Spleen (tissue), 7 donors: ENCODE measurements at regions not wholly inside any gene's neighbourhood (a gene's known extent, or its start where the extent isn't known, plus 50 kb on each side); places are given as distances from the start of the nearest gene placed in this dataset.

Source experiments
- POLR2AphosphoS5 ChIP-seq, 3 donors: sonication (generic); formaldehyde crosslinking; IDR thresholded peaks; one replicate each; pipeline ENCODE4 v1.5.1; 2017; ENCODE audit warnings: antibody characterized with exemption in 3 of 3
- TF ChIP-seq, protein P1 (sequence below), 11 experiments: fragments of 200-600 bp in 7 of 11; fragments of 450-650 bp in 4 of 11; sonication (generic) in 4 of 11; IDR thresholded peaks in 8 of 11; conservative IDR thresholded peaks in 3 of 11; 1 replicate in 7 of 11; 2 replicates in 4 of 11; pipeline versions ENCODE4 v1.4.0 to v1.8.0; 2016 to 2021; ENCODE audit warnings: antibody characterized with exemption in 11 of 11, inconsistent platforms in 4 of 11, mild to moderate bottlenecking in 1 of 11
- donor health status: DM: no; HTN: no; CAD: no; lungs with moderate emphysema.
- donor health status: DM: no; HTN: no; CAD: no.
- donor health status: DM: no; HTN: no; CAD: no.

DNA sequence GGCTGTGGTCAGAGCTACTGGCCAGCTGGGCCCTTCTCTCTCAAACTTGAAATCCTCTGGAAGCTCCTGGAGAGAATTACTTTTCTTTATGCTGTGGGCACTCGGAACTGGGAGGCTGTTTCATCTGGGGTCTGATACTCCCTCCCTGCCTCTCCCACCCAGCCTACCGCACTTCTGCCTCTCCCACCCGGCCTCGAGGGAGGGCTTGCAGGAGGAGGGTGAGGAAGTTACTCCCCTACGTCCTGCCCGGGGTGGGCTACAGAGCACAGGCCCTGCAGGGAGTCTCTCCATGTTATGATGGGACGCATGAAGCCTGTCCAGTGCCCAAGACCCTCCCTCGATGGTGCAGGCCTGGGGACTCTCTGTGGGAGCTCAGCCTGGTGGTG, 584.6 kb upstream of the MKI67 start:
- TF ChIP-seq, protein P1, sequence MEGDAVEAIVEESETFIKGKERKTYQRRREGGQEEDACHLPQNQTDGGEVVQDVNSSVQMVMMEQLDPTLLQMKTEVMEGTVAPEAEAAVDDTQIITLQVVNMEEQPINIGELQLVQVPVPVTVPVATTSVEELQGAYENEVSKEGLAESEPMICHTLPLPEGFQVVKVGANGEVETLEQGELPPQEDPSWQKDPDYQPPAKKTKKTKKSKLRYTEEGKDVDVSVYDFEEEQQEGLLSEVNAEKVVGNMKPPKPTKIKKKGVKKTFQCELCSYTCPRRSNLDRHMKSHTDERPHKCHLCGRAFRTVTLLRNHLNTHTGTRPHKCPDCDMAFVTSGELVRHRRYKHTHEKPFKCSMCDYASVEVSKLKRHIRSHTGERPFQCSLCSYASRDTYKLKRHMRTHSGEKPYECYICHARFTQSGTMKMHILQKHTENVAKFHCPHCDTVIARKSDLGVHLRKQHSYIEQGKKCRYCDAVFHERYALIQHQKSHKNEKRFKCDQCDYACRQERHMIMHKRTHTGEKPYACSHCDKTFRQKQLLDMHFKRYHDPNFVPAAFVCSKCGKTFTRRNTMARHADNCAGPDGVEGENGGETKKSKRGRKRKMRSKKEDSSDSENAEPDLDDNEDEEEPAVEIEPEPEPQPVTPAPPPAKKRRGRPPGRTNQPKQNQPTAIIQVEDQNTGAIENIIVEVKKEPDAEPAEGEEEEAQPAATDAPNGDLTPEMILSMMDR (IDR thresholded peaks at IDR 0.05 in 8 of 11, conservative IDR thresholded peaks at IDR 0.05 in 3 of 11) = no peak
- TF ChIP-seq POLR2AphosphoS5 (IDR thresholded peaks at IDR 0.05) = no peak
